DMS114 treated with DMSO at 0.1 percent for 48 hours (cell line): ENCODE measurements at regions not wholly inside any gene's neighbourhood (a gene's known extent, or its start where the extent isn't known, plus 50 kb on each side); places are given as distances from the start of the nearest gene placed in this dataset.

ENCODE experiments used
- DNase-seq: peaks from one replicate; lab custom pipeline; 2025; ENCODE audit not compliant: unreplicated experiment; lab: John Stamatoyannopoulos, UW

DNA sequence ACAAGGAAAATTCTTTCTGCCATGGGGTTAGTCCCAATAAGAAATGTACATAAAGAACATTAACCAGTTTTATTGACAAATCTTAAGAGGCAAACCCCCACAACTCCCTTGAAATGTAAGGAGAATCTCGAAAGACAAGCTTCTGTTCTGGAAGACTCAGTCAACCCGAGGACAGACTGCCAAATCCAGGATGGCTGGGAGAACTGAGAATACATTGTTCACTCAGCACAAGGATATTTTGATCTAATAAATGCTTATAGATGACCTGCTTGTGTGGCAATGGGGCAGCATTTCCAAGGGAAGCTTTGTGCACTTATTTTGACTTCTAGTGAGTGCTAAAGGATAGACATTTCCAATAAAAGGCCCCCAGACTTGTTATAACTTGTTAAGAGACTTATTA lies 280.4 kb downstream of the DHX15 start:
- no peak for DNase-seq

DNA sequence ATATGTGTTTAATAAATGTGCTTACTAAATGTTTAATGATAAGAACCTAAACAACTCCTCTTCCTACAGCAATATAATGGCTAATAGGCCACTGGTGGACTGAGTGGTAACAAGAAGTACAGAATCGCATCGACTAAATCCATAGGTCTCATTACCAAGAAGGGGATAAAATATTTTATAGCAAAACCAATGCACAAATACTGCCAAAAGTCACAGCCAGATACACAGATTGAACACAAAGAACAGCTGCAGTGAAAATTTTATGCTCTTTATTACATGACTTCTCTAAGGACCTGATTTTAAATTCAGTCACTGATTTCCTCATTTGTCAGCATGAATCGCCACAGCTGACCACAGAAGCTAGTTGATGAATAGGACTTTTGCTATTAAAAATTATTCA lies 285.4 kb downstream of the DHX15 start:
- DNase-seq: no peak

DNA sequence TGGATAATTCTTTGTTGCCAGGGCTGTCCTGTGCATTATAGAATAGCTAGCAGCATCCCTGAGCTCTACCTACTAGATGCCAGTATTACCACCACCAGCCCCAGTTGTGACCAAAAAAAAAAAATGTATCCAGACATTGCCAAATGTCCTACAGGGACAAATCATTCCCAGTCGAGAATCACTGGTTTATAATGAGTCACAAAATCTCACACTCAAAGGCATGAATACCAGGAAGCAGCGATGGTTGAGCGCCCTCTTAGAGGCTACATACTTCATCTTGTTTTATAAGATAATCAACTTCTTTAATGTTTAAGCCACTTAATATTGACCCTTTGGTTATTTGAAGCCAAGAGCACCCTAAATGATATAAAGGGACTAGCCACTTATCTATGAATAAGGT lies 297.3 kb downstream of the DHX15 start:
- DNase-seq: no peak

DNA sequence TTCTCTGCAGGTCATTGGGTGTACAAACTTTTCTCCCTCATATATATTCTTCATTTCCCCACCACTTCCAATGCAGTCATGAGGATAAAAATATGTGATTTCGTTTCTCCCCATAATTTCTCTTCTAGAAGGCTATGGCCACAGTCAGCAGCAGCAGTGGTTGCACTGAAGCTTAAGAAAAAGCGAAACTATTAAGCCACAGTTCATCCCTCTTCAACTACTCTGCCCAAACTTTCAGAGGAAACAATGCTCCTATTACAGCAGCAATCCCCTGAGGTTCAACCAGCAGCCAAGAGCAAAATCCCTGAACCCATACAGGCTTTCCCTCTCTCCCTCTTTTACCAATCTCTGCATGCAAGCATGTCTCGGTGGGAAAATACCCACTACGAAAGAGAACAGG lies 298.6 kb downstream of the DHX15 start:
- no peak for DNase-seq

DNA sequence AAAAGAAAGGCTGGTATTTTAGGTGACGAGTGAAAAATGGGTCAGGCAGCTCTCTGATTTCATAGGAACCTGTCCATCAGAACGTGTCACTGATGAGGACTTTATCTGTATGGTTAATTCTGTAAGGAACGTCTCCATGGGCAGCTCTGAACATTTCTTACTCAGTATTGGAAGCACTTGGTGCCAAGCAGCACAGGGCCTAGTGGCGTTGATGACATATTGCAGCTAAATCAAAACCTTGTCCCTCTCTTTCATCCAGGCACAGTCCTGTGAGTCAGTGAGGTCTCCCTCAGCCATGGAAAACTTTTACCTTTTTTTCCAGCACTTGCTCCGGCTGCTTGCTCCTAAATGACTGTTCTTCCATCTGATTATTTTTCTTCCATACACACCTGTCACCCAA lies 301.9 kb downstream of the DHX15 start:
- no peak for DNase-seq

DNA sequence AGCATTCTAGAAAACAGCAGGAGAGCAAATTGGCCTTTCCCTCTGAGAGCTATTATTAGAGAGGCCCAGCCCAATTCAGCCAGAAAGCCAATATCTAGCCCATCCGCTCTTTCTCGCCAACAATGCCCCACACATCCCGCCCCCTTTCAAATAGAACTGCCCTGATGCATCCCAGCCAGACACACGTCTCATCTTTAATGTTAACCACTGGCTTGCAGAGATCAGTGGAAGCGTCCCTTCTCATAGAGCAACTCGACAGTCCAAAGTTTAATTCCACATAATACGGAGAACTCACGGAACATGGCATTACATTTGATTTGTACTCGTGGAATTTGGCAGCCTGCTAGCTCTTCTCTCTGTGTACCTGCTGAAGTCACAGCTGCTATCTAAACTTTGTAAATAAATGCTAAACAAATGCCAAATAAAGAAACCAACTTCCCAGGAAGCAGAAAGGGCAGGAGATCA lies 304.4 kb downstream of the DHX15 start:
- no peak for DNase-seq

DNA sequence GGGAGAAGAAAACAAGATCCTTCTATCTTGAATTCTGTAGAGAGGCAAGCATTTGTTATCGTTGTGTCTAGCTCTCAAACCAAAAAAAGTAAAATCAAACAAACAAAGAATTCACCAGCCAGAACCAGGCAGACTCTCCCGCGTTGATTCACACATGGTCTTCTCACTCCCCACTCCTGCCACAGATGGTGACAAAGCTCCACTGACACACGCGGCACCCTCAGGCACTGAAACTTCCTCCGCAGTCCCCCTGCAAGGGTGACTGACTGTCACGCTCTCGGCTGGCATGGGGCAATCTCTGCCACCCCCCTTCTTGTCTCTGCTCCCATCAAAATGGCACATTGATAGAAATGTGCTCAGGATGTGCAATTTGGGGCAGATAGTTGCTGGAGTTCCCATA lies 304.9 kb downstream of the DHX15 start:
- no peak for DNase-seq

DNA sequence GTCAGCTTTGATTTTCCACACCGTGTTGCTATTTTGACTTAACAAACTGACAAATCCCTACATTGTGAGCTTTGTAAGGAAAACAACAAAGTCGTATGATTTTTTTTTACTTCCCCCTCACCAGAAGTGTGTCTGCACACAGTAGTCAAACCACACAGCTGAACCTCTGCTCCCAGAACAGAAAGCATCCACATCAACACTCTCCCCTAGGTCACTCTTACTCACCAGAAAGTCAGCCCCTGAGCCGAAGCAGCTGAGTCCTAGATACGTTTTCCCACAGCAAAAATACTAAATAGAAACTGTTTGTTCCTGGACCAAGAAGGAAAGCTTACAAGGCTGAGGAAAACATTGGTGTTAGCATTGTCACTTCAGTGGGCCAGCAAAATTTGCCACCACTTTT lies 305.7 kb downstream of the DHX15 start:
- no peak for DNase-seq

DNA sequence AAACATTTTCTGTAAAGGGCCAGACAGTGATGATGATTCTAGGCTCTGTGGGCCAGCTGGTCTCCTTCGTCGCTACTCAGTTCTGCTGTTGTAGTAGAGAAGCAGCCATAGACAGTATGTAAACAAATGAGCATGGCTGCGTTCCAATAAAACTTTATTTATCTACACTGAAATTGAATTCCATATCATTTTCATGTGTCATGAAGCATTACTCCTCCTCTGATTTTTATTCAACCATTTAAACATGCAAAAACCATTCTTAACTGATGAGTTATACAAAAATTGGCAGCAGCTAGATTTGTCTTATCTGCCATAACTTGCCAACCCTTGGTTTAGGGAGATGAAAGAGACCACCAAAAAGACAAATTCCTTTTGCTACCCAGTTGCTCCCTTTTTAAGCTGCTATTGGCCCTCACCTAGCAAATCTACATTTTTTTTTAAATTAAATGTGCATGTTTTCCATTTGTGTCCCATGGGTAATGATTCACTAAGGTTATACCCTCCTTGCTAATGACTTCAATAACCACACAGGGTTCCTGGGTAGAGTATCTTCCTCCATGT lies 309.9 kb downstream of the DHX15 start:
- DNase-seq: no peak

DNA sequence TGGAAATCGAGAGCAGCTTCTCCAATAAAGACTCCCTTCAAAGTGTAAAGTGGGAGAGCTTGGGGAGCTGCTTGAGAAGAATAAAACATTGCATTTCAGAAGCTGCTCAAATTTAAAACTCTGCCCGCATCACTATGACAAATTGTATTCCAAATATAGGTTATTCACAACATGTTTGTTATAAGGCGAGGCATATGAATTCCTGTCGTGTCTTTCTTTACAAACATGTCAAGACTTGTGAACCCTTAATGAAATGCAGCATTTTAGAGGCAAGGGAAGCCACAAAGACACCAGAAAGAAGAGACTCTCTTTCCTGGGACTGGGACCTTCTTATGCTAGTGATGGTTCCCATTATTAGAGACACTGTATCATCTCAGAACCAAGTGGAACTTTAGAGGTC lies 311.2 kb downstream of the DHX15 start:
- DNase-seq: no peak

DNA sequence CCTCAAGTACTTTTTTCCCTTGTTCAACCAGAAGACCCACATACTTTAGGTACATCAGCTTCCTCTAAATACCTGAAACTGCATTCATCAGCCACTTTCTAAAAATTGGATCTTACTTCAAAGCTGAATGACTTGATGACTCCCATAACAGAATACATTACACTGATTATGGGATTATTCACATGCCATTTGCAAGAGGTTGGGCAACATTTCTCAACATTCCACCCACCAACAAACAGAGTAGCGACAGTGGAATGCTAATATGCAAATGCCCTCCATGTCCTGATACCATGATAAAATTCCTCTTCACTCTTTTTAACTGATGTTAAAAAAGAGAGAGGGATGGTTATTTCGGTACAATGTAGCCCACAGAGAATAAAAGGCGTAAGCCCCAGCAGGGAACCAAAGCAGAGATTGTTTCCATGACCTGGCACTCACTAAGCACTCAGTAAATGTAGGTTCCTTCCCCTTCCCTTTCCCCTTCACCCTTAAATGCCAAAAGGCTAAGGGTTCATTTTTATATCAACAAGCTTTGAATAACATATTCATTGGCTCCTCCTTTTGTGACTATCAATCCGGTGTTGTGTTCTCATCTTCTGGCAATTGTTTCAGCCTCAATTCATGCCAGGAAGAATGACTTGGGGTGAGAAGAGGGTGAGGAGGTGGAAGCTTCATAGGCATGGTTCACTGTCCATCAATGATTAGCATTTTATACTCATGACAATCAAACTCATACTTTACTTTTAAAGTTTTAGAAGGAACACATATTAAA lies 317.2 kb downstream of the DHX15 start:
- DNase-seq: no peak

DNA sequence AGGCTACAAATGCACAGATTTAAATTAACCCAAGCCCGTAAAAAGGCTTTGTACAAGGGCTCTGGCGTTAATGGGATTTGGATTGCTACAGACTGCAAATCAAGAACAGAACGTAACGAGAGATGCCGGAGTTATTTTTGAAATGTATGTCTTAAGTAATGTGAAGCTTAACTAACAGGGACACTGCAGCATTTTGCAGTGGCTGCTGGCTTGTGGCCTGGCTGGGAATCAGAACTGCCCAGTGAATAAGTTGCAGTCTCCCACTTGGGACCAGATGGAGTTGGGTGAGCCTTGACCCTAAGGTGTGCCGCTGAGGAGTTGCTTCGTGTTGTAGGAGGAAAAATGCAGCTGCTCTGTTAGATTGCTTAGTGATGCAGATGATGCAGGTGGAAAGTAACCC lies 318.4 kb downstream of the DHX15 start:
- DNase-seq: no peak

DNA sequence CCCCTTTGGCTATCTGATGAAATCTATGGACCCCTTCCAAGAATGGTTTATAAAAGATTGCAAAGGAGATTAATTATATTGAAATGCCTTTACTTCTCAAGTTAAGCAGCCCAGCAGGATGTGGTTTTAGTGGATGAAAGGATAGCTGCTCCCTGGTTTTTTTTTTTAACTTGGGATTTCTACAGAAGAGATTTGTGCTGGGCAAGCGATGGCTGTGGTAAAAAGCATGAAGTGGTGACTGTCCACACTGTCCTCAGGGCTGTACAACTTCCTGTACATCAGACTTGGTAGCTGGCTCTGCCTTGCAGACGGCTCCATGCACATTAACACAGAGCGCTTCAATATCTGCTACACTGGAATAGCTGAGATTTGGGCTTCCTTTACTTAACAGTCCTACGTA lies 321.7 kb downstream of the DHX15 start:
- DNase-seq: no peak

DNA sequence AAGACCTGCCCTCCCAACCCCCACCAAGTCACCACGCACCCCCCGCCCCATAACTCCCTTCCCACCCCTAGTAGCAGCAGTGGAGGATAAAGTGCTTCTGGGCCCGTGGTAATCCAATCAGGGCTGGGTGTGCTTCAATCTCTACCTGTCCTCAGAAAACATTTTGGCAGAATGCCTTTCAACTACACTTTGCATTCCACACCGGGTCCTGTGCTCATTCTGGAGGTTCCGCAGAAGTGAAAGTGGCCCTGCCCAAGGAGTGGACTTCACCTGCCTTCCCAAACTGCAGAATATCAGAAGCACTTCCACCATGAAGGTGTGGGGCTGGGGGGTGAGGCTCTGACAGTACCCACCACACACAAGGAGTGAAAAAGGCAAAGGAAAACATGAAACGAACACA lies 322.3 kb downstream of the DHX15 start:
- DNase-seq: no peak

DNA sequence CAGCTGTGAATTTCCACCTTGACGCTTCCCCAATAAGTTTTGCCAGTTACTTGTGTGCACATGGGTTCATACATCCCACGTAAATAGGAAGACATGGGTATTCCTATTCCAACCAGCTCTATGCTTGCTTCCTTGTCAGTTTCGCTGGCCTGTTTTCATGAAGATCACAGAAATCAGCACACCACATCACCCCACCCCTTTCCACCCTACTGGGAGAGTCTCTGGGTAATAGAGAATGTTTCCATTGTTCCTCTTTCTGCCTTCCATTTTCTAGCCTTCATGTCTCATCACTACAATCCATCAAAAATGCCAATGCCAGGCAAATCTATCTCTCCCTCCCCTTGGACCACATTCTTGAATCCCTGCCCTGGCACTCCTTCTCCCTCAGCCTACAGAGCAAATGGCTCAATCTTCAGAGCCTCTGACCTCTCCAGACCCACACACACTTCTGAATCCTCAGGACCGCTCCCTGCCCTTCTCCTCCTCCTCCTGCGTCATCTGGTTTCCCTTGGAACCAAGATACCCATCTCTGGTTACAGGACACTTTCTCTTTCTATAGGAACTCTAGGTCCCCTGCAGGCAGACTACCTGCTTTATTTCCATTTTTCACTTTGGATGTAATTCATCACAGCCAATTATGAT lies 323.3 kb downstream of the DHX15 start:
- no peak for DNase-seq

DNA sequence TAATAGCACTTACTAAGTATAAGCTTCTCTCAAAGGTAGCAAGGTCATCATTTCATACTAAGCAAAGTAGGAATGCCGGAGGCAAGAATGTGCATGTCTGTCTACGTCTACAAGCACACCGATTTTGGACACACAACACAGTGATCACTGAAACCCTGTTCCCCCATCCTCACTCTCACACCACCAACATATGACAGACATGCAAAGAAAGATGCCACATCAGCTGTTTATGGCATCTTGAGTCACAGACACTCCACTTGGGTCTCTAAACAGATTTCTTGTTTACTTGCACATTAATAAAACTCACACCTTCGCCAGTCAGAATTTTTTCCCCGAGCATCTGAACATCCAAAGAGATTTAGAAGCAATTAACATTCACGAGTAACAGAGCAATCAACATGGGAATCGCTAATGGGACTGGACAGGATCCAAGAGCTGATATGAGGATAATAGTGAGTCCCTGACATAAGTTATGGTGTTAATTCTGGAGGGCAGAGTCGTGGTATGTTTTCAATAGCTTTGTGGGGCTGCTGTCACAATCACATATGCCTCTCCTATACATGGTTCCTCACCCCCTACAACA lies 324.1 kb downstream of the DHX15 start:
- no peak for DNase-seq

DNA sequence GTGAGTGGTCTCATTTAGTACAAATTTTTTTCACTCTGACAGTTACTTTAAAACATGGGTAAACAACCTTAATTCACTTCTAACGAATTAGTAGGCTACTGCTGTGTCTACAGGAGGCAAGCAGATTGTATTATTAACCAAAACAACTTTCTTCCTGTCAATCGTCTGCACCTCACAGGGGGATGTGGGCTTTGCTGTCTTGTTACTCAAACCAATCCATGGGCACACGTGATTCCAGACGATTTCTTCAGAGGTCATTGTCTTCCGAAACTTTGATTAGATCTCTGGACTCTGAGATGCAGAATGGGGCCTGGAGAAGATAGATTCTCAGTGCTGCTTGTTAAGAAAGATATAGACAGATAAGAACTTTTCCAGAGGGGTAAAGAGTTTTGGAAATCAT lies 327.8 kb downstream of the DHX15 start:
- DNase-seq: no peak

DNA sequence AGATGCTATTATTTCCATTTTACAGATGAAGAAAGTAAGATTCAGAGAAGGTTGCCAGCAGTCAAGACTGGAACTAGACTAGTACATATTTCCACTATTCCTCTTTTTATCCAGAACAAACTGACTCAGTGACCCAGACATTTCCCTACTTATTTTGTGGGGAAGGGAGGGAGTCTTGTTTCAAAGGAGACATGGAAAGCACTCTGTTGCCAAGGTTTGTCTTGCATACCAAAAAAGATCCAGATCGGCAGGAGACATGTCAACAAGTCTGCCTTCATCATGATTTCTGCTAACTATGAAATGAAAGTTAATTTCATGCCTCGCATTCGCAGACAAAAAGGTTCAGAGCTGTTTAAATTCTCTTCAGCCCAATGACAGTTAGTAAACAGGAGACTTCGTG lies 328.3 kb downstream of the DHX15 start:
- no peak for DNase-seq

DNA sequence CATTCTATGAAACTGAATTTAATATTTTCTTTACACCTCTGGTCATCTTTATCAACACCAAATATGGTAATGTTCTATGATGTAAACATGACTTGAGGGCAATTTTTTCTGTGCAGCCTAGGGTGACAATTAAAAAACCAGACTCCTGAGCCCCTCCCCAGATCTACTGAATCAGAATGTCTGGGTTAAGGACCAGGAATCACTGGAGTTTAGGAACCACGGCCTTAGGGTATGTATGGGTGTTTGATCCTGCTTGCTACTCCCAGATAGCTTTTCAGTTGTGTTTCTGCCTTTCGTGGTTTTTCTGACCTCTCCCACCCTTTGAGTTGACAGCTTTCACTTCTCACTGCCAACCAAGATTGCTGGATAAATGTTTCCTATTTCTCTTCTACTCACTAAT lies 332.2 kb downstream of the DHX15 start:
- no peak for DNase-seq

DNA sequence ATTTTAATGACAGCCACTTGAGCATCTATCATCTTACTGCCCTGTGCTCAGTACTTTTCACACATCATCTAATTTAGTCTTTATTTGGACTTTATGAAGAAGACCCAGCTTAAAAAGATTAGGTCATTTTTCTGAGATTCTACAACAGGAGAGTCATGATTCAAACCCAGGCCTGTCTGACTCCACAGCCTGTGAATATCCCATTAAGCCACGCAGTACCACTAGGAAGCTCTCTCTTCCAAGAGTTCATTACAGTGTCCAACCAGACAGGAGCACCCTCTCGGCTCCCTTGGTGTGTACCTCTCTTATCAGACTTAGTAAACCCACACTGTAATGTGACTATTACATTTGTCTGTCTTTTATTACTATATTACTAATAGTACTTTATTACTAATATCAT lies 332.8 kb downstream of the DHX15 start:
- no peak for DNase-seq

DNA sequence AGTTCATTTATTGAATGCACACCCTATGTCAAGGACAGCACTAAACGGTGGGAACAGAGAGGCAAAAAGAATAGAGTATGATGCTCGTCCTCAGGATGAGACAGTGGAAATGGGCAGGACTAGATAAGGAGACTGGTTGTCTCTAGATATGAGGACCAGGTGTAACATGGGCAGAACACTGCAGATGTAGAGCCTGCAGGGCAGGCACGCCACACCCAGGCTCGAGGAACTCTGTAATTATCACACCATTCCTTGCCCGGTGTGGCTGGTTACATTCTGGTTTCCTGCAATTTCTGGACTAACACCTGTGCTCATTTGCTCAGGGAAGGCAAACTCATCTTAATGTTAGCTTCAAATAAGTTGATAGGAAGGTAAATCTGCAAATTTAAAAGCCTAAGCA lies 334.4 kb downstream of the DHX15 start:
- no peak for DNase-seq
